GM19328 (cell line): ENCODE measurements at regions not wholly inside any gene's neighbourhood (a gene's known extent, or its start where the extent isn't known, plus 50 kb on each side); places are given as distances from the start of the nearest gene placed in this dataset.
"Not testable (repeated sequence)": the region's sequence is repeated elsewhere in the genome, so short reads cannot be mapped to it uniquely, and the experiment has no call there.

Source experiments
- ATAC-seq: cut with Tn5 transposase; IDR thresholded peaks from one replicate; pipeline ENCODE4 v1.9.1; 2021; ENCODE audit warnings: mild to moderate bottlenecking, moderate library complexity; ENCODE audit not compliant: unreplicated experiment

- no peak for ATAC-seq
Observed at GRCh38 chr1:94675373-94675772, 133.8 kb upstream of the F3 start.

- no peak for ATAC-seq
Observed at GRCh38 chr1:94674876-94675275, 133.3 kb upstream of the F3 start.

- ATAC-seq: no peak
Observed at GRCh38 chr1:94672934-94673333, 131.4 kb upstream of the F3 start.

- ATAC-seq: no peak
Observed at GRCh38 chr1:94672001-94672400, 130.4 kb upstream of the F3 start.

GRCh38 chr1:94670273-94670672, 128.7 kb upstream of the F3 start:
- no peak for ATAC-seq

- ATAC-seq: no peak
Observed at GRCh38 chr1:94669198-94669597, 127.6 kb upstream of the F3 start.

- ATAC-seq: no peak
Observed at GRCh38 chr1:94668528-94668927, 127.0 kb upstream of the F3 start.

GRCh38 chr1:94667818-94668217, 126.3 kb upstream of the F3 start:
- no peak for ATAC-seq

GRCh38 chr1:94666797-94667196, 125.2 kb upstream of the F3 start:
- ATAC-seq: no peak

GRCh38 chr1:94661431-94661932, 119.9 kb upstream of the F3 start:
- ATAC-seq: no peak

GRCh38 chr1:94660994-94661393, 119.4 kb upstream of the F3 start:
- ATAC-seq: no peak

GRCh38 chr1:94660258-94660657, 118.7 kb upstream of the F3 start:
- no peak for ATAC-seq

GRCh38 chr1:94659202-94659601, 117.6 kb upstream of the F3 start:
- not testable (repeated sequence) for ATAC-seq

GRCh38 chr1:94658221-94658620, 116.7 kb upstream of the F3 start:
- ATAC-seq: no peak

GRCh38 chr1:94657776-94658175, 116.2 kb upstream of the F3 start:
- not testable (repeated sequence) for ATAC-seq

GRCh38 chr1:94656967-94657366, 115.4 kb upstream of the F3 start:
- ATAC-seq: no peak

GRCh38 chr1:94654919-94655318, 113.4 kb upstream of the F3 start:
- ATAC-seq: no peak

GRCh38 chr1:94654459-94654858, 112.9 kb upstream of the F3 start:
- ATAC-seq: no peak

- ATAC-seq: no peak
Observed at GRCh38 chr1:94654031-94654430, 112.5 kb upstream of the F3 start.

GRCh38 chr1:94653454-94653853, 111.9 kb upstream of the F3 start:
- no peak for ATAC-seq

GRCh38 chr1:94651076-94651475, 109.5 kb upstream of the F3 start:
- ATAC-seq: no peak

GRCh38 chr1:94650301-94650700, 108.7 kb upstream of the F3 start:
- no peak for ATAC-seq

GRCh38 chr1:94648225-94649007, 106.9 kb upstream of the F3 start:
- no peak for ATAC-seq
